Lower leg skin (tissue), 4 donors: ENCODE measurements at regions not wholly inside any gene's neighbourhood (a gene's known extent, or its start where the extent isn't known, plus 50 kb on each side); places are given as distances from the start of the nearest gene placed in this dataset.
A peak's percentile ranks its signal among the peaks of the same experiment; 100 is the strongest.
"Not testable (repeated sequence)": the region's sequence is repeated elsewhere in the genome, so short reads cannot be mapped to it uniquely, and the experiment has no call there.

Experiments used
- DNase-seq, 2 donors: peaks; one replicate each; pipeline ENCODE4 v3.0.0-alpha.2; 2019; ENCODE audit warnings: low spot score in 2 of 2
- H3K4me3 ChIP-seq: fragments of 200-600 bp; sonication (generic); 2 replicates; pipeline ENCODE4 v1.5.1; 2017; ENCODE audit warnings: mild to moderate bottlenecking, low read depth; ENCODE audit not compliant: poor library complexity, severe bottlenecking
- CTCF ChIP-seq, 3 donors: fragments of 450-650 bp; IDR thresholded peaks; one replicate each; pipeline ENCODE4 v1.5.1; 2016; ENCODE audit warnings: antibody characterized with exemption in 3 of 3, mild to moderate bottlenecking in 3 of 3, moderate library complexity in 2 of 3
- POLR2A ChIP-seq, 2 donors: fragments of 450-650 bp; IDR thresholded peaks; one replicate each; pipeline ENCODE4 v1.6.1; 2016 to 2017; ENCODE audit warnings: antibody characterized with exemption in 2 of 2, mild to moderate bottlenecking in 1 of 2, moderate library complexity in 1 of 2
- WGBS, 2 donors: methylation state at CpG; one replicate each; pipeline ENCODE4 v1.1.5; 2018; 5-methylcytosine and 5-hydroxymethylcytosine counted together
- intact Hi-C: fragments of 100-400 bp; cut with DNase I; formaldehyde crosslinking; loops from one replicate; pipeline ENCODE4 v1.15.0; 2023; ENCODE audit warnings: low total_unique reads

GRCh38 chr19:28137772-28138171, 1075.2 kb downstream of the UQCRFS1 start:
- 77 to 83% methylated on average over 4 of the region's 4 CpGs for WGBS, 2 donors
- intact Hi-C loops: no loop called here
- H3K4me3 ChIP-seq: no peak overlapping the region
- TF ChIP-seq CTCF (IDR thresholded peaks at IDR 0.05) (no peak), POLR2A (IDR thresholded peaks at IDR 0.05) (no peak)
- no peak for DNase-seq

GRCh38 chr19:28136796-28137195, 1076.2 kb downstream of the UQCRFS1 start:
- no peak overlapping the region for H3K4me3 ChIP-seq
- DNase-seq: no peak
- intact Hi-C loops: no loop called here
- no peak for TF ChIP-seq POLR2A (IDR thresholded peaks at IDR 0.05)
- no peak for TF ChIP-seq CTCF (IDR thresholded peaks at IDR 0.05)
- whole genome bisulfite sequencing, 2 donors: 51 to 81% methylated on average over 2 of the region's 2 CpGs

- H3K4me3 ChIP-seq: no peak overlapping the region
- intact Hi-C loops: no loop called here
- no peak for TF ChIP-seq CTCF (IDR thresholded peaks at IDR 0.05)
- no peak for DNase-seq
Observed at GRCh38 chr19:28135825-28136224, 1077.1 kb downstream of the UQCRFS1 start.

- 63 to 68% methylated on average over 3 of the region's 3 CpGs for WGBS, 2 donors
- no peak overlapping the region for H3K4me3 ChIP-seq
- TF ChIP-seq POLR2A (IDR thresholded peaks at IDR 0.05): no peak
- no peak for TF ChIP-seq CTCF (IDR thresholded peaks at IDR 0.05)
- intact Hi-C loops: no loop called here
- DNase-seq: no peak
Observed at GRCh38 chr19:28134311-28134710, 1078.6 kb downstream of the UQCRFS1 start.

GRCh38 chr19:28130881-28131280, 1082.1 kb downstream of the UQCRFS1 start:
- WGBS, 2 donors: 59 to 64% methylated on average over 8 of the region's 8 CpGs
- intact Hi-C loops, H3K4me3 ChIP-seq, DNase-seq: not testable (repeated sequence)

GRCh38 chr19:28130066-28130511, 1082.9 kb downstream of the UQCRFS1 start:
- TF ChIP-seq CTCF (IDR thresholded peaks at IDR 0.05) (no peak), POLR2A (IDR thresholded peaks at IDR 0.05) (no peak)
- intact Hi-C loops: no loop called here
- 51 to 54% methylated on average over 4 of the region's 4 CpGs for WGBS, 2 donors
- peak in 1 of 2 donors; percentile 53 for DNase-seq
- no peak overlapping the region for H3K4me3 ChIP-seq
